Cardiac fibroblast (primary cell): ENCODE measurements at regions not wholly inside any gene's neighbourhood (a gene's known extent, or its start where the extent isn't known, plus 50 kb on each side); places are given as distances from the start of the nearest gene placed in this dataset.

Experiments used
- DNase-seq, 2 donors: peaks; one replicate each; pipeline versions ENCODE4 v3.0.0 to v3.0.0-alpha.2; 2010; ENCODE audit warnings: low read depth in 2 of 2
- H3K4me3 ChIP-seq, 2 donors: replicated peaks in 1 of 2; 1 replicate in 1 of 2; 2 replicates in 1 of 2; pipeline ENCODE4 v1.5.1; 2011; ENCODE audit warnings: low read depth in 2 of 2, low read length in 2 of 2, mild to moderate bottlenecking in 2 of 2, moderate library complexity in 1 of 2
- CTCF ChIP-seq: IDR thresholded peaks from one replicate; pipeline ENCODE4 v1.5.1; 2011; ENCODE audit warnings: low read depth, mild to moderate bottlenecking, low read length, inconsistent platforms

DNA sequence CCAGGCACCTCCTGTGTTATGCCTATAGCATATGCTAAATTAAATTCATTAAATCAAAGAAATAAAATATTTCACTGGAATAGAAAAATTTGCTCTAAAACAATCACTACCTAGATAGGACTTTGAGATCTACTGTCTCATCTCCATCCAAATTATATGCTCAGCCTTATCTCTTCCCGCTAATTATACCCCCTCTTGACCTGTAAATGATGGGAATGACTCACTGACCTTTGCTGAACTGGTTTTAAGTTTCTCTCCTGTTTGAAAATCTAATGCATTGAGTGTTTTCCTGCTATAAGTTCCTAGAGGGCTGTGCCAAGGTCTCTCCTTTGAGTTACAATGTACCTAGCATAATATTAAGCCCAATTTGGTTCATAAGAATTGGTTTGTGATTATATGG lies 110.1 kb downstream of the BMP2 start:
- no peak for DNase-seq
- H3K4me3 ChIP-seq, result no peak overlapping the region
- TF ChIP-seq CTCF, result no peak

- no peak for DNase-seq
- no peak for TF ChIP-seq CTCF
These were observed 115.2 kb downstream of the BMP2 start for GRCh38 chr20:6882561-6883291.

DNA sequence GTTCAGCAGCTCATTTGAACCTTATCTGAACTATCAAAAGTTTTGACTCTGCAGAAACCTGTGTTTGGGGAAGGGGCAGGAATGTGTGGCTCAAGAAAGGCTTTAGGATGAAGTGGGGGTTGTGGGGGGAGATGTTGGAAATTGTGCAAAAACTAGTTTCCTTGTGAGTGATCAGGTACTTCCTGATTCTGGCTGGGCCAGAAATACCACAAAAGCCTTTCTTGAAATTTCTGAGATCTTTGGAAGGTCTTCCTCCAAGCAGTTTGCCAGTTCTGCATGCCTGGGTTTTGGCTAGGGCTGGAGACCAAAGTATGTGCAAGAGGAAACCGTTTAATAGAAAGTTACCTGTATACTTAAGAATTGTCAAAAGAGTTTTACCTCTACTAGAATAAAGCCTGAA lies 116.6 kb downstream of the BMP2 start:
- H3K4me3 ChIP-seq, result no peak overlapping the region
- no peak for DNase-seq
- TF ChIP-seq CTCF, result no peak

More at GRCh38 chr20:6882561-6883291, 115.2 kb downstream of the BMP2 start:
- no peak overlapping the region for H3K4me3 ChIP-seq

DNA sequence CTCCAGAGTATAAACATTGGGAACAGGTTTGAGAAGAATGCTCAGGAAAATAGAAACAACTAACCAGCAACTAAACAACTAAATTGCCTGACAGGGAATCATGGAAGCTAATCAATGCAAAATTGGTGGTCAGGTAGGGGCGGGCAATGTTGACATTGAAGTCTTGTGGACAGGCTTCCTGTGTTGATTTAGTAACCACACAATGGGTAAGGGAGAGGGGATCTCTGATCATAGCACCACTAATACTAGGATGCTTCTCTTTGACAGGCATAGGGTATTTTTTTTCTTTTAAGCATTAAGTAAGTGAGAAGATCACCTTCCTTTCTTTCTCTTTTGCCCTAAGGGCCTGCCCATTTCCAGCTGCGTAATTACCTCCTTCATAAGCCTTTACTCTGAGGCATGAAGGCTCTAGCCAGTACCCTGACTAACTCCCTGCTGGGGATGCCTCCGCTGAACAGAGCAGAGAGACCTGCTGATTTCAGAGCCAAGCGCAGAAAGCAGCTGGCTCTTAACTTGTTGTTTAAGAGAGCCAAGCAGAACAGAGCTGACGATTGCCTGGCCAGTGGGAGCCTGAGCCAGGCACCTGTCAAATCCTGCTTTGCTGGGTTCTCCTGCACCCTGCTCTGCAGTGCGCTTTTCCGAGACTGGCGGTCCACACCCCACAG lies 118.7 kb downstream of the BMP2 start:
- no peak overlapping the region for H3K4me3 ChIP-seq
- TF ChIP-seq CTCF, result no peak
- no peak for DNase-seq

- H3K4me3 ChIP-seq, result no peak overlapping the region
- DNase-seq, result no peak
- no peak for TF ChIP-seq CTCF
These were observed 120.5 kb downstream of the BMP2 start for GRCh38 chr20:6887966-6888365.

GRCh38 chr20:6888736-6889395 lies 121.4 kb downstream of the BMP2 start:
- TF ChIP-seq CTCF, result no peak
- no peak for DNase-seq
- no peak overlapping the region for H3K4me3 ChIP-seq
